GM21423 (cell line): ENCODE measurements at regions not wholly inside any gene's neighbourhood (a gene's known extent, or its start where the extent isn't known, plus 50 kb on each side); places are given as distances from the start of the nearest gene placed in this dataset.

ENCODE experiments used
- ATAC-seq: cut with Tn5 transposase; IDR thresholded peaks from one replicate; pipeline ENCODE4 v1.9.1; 2021; ENCODE audit warnings: mild to moderate bottlenecking, moderate library complexity; ENCODE audit not compliant: unreplicated experiment

DNA sequence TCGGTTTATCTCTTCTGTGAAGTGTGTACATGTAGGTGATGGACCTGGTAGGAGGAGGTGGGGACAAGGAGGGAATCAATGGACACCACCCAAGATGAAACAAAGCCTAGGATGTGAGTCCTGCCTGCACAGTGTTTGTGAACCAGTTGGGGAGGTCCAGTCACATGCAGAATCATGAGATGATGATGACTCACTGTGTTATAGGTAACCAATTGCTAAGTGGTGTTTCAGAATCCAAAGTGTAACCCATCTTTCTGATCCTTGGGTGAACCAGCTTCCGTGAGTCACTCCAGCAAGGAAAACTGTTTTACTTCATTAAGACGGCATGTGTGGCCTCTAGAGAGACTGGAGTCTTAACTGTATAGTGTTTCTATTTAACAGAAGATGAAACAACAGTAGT, 57.9 kb upstream of the HPF1 start:
- ATAC-seq: no peak

DNA sequence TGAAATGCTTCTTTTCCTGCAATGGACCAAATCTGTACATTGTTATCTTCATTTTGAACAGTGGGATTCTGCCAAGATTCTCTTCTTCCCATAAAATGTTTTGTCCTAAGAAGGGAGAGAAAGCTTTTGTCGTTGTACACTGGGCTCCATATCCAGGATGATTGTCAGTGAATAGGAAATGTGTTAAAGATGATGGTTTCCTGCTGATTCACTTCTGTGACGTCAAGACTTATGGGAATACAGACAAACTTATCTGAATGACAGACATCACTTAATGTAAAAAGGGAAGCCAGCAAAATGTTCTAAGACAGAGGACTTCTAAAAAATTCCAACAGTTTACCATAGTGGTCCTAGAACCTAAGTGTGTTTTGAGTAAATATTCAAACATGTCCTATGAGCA, 53.7 kb upstream of the HPF1 start:
- no peak for ATAC-seq

DNA sequence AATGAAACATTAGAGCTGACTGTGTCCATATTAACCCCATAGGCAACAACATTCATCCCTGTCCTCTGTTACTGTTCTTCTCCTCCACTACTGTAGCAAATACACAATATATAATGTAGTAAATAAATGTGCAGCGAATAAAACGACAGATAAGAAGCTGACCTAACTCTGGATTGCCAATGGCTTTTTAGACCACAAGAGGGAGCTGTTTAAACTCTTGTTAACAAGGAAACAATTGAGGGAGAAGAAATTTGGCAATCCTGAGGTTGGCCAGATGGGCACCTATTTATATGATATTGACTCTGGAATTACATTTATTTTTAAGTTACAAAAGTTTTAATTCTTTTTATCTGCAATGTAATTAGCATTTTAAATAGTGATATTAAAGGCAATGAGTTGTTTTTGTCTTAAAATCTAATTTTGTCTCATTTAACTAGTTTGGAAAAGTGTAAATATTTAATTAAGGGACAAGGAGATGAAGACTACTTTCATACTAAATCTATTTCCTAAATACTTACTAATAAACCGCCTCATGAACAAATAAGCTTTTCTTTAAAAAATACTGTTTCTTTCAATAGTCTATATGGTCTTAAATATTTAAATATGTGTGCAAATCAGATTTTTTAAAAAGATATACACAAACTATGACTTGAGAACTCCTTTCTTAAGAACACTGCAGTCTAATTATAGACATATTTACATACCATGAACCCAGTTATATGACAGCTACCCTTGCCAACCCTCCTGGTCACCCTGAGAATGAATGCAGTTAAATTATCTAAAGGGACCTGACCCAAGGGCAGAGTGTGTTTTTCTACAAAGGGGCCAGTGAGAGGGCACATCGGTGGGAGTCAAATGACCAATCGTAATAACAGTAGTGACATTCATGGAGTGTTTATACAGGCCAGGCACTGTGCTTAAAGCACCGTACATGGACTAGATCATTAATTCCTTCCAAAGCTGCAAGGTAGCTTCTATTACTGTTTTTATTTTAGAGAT, 52.9 kb upstream of the HPF1 start:
- peak; percentile 54 for ATAC-seq

DNA sequence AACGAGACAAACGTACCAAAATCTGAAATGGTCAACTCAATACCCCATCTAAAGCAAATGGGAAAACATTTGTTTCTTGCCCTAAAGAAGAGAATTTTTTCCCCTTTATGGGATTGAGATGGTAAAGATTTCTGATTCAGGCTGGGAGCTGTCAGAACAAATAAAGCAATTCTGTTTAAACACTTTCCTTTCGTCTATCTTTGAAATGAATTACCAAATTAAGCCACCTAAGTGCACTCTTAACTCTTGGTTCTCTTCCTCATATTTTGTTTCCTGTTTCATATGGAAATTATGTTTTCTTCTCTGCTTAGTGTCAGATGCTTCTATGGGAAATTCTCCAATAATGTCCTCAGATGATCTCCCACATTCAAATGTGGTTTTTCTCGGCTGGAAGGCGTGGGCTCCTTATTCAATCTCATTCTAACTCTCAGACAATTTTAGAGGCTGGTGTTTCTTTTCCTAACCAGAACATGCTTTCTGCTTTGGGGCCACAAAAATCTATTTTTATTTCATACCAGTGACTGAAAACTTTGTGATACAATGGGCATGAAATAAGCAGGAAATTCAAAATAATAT, 50.3 kb upstream of the HPF1 start:
- no peak for ATAC-seq
